ENCODE measurements at regions not wholly inside any gene's neighbourhood (a gene's known extent, or its start where the extent isn't known, plus 50 kb on each side); places are given as distances from the start of the nearest gene placed in this dataset.
"Not testable (repeated sequence)": the region's sequence is repeated elsewhere in the genome, so short reads cannot be mapped to it uniquely, and the experiment has no call there.

DNA sequence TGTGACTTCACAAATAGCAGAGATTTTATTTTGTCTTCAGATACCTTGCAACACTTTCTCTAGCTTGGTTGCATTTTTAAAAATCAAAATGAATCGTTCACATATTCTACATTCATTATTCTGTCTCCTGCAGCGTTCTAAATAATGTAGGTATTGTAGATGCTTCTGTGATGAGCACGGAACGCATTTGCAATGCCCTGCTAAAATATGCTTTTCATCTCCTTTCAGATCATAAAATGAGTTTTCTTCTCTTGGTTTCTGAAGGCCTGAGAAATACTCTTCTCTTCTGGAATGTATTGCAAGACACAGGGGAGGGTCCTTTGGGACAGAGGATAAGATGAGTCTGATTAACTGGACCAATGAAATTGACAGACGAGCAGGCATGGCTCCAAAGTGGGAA is 390.7 kb downstream of the PREX1 start:
- H3K36me3 ChIP-seq (ENCODE audit: control insufficient read depth, low read length): no peaks in the 10 kb centered on the region
- no peaks in the 10 kb centered on the region for H3K79me2 ChIP-seq (ENCODE audit: control insufficient read depth, low read length)
- H3F3A ChIP-seq (ENCODE audit: control insufficient read depth, insufficient read depth): no peaks in the 10 kb centered on the region
- H3K27ac ChIP-seq (ENCODE audit: low read depth, low read length): no peak overlapping the region
- no peaks in the 10 kb centered on the region for H4K20me1 ChIP-seq (ENCODE audit: control insufficient read depth, insufficient read depth, low read depth, low read length)
- H3K4me2 ChIP-seq (ENCODE audit: low read length): no peak overlapping the region
- H3K4me3 ChIP-seq (ENCODE audit: low read length): no peak overlapping the region
- H3K27me3 ChIP-seq (ENCODE audit: control insufficient read depth, low read length): no peaks in the 10 kb centered on the region
- no peaks in the 10 kb centered on the region; the same call in 1 of the 2 replicates for H3K4me1 ChIP-seq (ENCODE audit: control insufficient read depth, low read length)
- no peak for TF ChIP-seq EZH2phosphoT487 (IDR thresholded peaks at IDR 0.05; ENCODE audit: borderline replicate concordance, low read length)
- TF ChIP-seq, protein P1, sequence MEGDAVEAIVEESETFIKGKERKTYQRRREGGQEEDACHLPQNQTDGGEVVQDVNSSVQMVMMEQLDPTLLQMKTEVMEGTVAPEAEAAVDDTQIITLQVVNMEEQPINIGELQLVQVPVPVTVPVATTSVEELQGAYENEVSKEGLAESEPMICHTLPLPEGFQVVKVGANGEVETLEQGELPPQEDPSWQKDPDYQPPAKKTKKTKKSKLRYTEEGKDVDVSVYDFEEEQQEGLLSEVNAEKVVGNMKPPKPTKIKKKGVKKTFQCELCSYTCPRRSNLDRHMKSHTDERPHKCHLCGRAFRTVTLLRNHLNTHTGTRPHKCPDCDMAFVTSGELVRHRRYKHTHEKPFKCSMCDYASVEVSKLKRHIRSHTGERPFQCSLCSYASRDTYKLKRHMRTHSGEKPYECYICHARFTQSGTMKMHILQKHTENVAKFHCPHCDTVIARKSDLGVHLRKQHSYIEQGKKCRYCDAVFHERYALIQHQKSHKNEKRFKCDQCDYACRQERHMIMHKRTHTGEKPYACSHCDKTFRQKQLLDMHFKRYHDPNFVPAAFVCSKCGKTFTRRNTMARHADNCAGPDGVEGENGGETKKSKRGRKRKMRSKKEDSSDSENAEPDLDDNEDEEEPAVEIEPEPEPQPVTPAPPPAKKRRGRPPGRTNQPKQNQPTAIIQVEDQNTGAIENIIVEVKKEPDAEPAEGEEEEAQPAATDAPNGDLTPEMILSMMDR (IDR thresholded peaks at IDR 0.05; ENCODE audit: low read depth, low read length, poor library complexity, severe bottlenecking): no peak
- H3K9me2 ChIP-seq (replicated peaks; ENCODE audit: control insufficient read depth, low read length): no peaks in the 10 kb centered on the region
- H3K9me3 ChIP-seq (ENCODE audit: control insufficient read depth, insufficient read depth, low read length): peaks cover 6% of the 10 kb centered on the region

DNA sequence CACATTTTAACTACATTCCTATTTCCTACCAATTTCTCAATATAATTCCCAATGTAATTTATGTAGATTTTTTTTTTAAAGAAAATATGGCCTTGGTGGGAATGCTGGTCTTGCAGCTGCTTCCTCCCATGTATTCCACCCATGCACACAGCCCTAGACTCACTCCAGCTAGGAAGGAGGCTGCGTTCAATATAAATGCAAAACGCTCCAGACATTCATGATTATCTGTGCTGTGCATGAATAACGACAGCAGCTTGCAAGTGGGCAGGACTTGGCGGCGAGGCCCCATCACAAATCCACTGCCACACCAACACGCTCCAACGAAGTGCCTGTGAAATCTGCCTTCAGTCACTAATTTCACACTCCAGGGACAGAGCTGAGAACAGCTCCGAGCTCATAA is 391.2 kb downstream of the PREX1 start:
- H3K9me2 ChIP-seq (replicated peaks; ENCODE audit: control insufficient read depth, low read length); H3K27me3 ChIP-seq (ENCODE audit: control insufficient read depth, low read length); H3K79me2 ChIP-seq (ENCODE audit: control insufficient read depth, low read length); H4K20me1 ChIP-seq (ENCODE audit: control insufficient read depth, insufficient read depth, low read depth, low read length); H3K4me1 ChIP-seq (ENCODE audit: control insufficient read depth, low read length); H3K4me2 ChIP-seq (ENCODE audit: low read length); H3F3A ChIP-seq (ENCODE audit: control insufficient read depth, insufficient read depth); H3K36me3 ChIP-seq (ENCODE audit: control insufficient read depth, low read length); H3K27ac ChIP-seq (ENCODE audit: low read depth, low read length); H3K4me3 ChIP-seq (ENCODE audit: low read length): not testable (repeated sequence)
- H3K9me3 ChIP-seq (ENCODE audit: control insufficient read depth, insufficient read depth, low read length): peaks cover 11% of the 10 kb centered on the region

DNA sequence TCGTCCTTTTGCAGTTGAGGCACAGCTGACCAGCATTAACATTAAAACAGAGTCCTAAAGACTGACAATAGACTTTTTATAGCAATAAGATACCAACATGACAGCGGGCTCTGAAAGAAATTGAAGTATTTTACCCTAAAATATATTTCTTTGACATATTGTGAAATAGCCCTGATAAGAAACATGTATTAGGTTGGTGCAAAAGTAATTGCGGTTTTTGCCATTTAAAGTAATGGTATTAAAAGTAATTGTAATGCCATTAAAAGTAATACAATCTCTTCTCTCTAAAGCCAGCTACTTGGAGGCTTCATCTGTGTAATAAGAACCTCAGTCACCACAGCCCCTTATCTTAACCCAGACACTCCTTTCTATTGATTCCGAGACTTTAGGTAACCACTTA is 394.6 kb downstream of the PREX1 start:
- H3K4me1 ChIP-seq (ENCODE audit: control insufficient read depth, low read length): peaks cover 7% of the 10 kb centered on the region
- no peaks in the 10 kb centered on the region for H3K27me3 ChIP-seq (ENCODE audit: control insufficient read depth, low read length)
- no peaks in the 10 kb centered on the region for H3K36me3 ChIP-seq (ENCODE audit: control insufficient read depth, low read length)
- H3K9me2 ChIP-seq (replicated peaks; ENCODE audit: control insufficient read depth, low read length): no peaks in the 10 kb centered on the region
- H3K79me2 ChIP-seq (ENCODE audit: control insufficient read depth, low read length): no peaks in the 10 kb centered on the region
- H3K9me3 ChIP-seq (ENCODE audit: control insufficient read depth, insufficient read depth, low read length): peaks cover 16% of the 10 kb centered on the region
- no peak overlapping the region for H3K4me3 ChIP-seq (ENCODE audit: low read length)
- no peak overlapping the region for H3K4me2 ChIP-seq (ENCODE audit: low read length)
- peaks cover 15% of the 10 kb centered on the region for H3F3A ChIP-seq (ENCODE audit: control insufficient read depth, insufficient read depth)
- no peaks in the 10 kb centered on the region for H4K20me1 ChIP-seq (ENCODE audit: control insufficient read depth, insufficient read depth, low read depth, low read length)
- TF ChIP-seq, protein P1 (IDR thresholded peaks at IDR 0.05; ENCODE audit: low read depth, low read length, poor library complexity, severe bottlenecking): no peak
- no peak for TF ChIP-seq EZH2phosphoT487 (IDR thresholded peaks at IDR 0.05; ENCODE audit: borderline replicate concordance, low read length)
- no peak overlapping the region for H3K27ac ChIP-seq (ENCODE audit: low read depth, low read length)

DNA sequence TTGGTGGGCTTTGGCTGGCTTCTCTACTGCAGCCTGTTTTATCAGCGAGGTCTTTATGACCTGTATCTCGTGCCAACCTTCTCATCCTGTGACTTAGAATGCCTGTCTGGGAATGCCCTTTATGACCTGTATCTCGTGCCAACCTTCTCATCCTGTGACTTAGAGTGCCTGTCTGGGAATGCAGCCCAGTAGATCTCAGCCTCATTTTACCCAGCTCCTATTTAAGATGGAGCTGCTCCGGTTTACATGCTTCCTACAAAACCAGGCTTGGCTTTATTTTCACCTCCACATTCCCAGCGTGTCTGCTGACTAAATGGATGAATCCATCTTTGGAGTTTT is 395.3 kb downstream of the PREX1 start:
- Histone ChIP-seq H3K27ac (ENCODE audit: low read depth, low read length) (no peak overlapping the region), H3K4me1 (ENCODE audit: control insufficient read depth, low read length) (peaks cover 7% of the 10 kb centered on the region), H3K9me3 (ENCODE audit: control insufficient read depth, insufficient read depth, low read length) (peaks cover 16% of the 10 kb centered on the region), H3K9me2 (replicated peaks; ENCODE audit: control insufficient read depth, low read length) (no peaks in the 10 kb centered on the region), H3F3A (ENCODE audit: control insufficient read depth, insufficient read depth) (peaks cover 15% of the 10 kb centered on the region), H4K20me1 (ENCODE audit: control insufficient read depth, insufficient read depth, low read depth, low read length) (no peaks in the 10 kb centered on the region), H3K27me3 (ENCODE audit: control insufficient read depth, low read length) (no peaks in the 10 kb centered on the region), H3K79me2 (ENCODE audit: control insufficient read depth, low read length) (no peaks in the 10 kb centered on the region), H3K4me2 (ENCODE audit: low read length) (no peak overlapping the region), H3K4me3 (ENCODE audit: low read length) (no peak overlapping the region), H3K36me3 (ENCODE audit: control insufficient read depth, low read length) (no peaks in the 10 kb centered on the region)
- TF ChIP-seq, protein P1 (IDR thresholded peaks at IDR 0.05; ENCODE audit: low read depth, low read length, poor library complexity, severe bottlenecking): no peak
- TF ChIP-seq EZH2phosphoT487 (IDR thresholded peaks at IDR 0.05; ENCODE audit: borderline replicate concordance, low read length): no peak
